Natural killer cell (primary cell): ENCODE measurements at regions not wholly inside any gene's neighbourhood (a gene's known extent, or its start where the extent isn't known, plus 50 kb on each side); places are given as distances from the start of the nearest gene placed in this dataset.
"Not testable (repeated sequence)": the region's sequence is repeated elsewhere in the genome, so short reads cannot be mapped to it uniquely, and the experiment has no call there.

Experiments
- ATAC-seq, 3 donors: fragments of 150-1000 bp in 2 of 3; fragments of 200-7000 bp in 1 of 3; cut with Tn5 transposase; 1 replicate in 1 of 3; 2 replicates in 2 of 3; pipeline ENCODE4 v1.10.0; 2021; ENCODE audit warnings: mild to moderate bottlenecking in 2 of 3, moderate library complexity in 2 of 3
- DNase-seq, 2 donors: peaks; one replicate each; pipeline versions ENCODE4 v3.0.0 to v3.0.0-alpha.2; 2013 to 2021; ENCODE audit warnings: mixed read lengths in 1 of 2
- H3K27ac ChIP-seq: one replicate; pipeline ENCODE4 v1.5.1; 2013; ENCODE audit warnings: mild to moderate bottlenecking, low read length
- H3K27me3 ChIP-seq: one replicate; pipeline ENCODE4 v1.6.1; 2013; ENCODE audit warnings: low read length; ENCODE audit not compliant: control insufficient read depth, insufficient read depth
- H3K36me3 ChIP-seq: one replicate; pipeline ENCODE4 v1.6.1; 2013; ENCODE audit warnings: low read length; ENCODE audit not compliant: control insufficient read depth, insufficient read depth
- H3K4me1 ChIP-seq: one replicate; pipeline ENCODE4 v1.6.1; 2013; ENCODE audit warnings: low read length; ENCODE audit not compliant: control insufficient read depth, insufficient read depth
- H3K4me3 ChIP-seq: one replicate; pipeline ENCODE4 v1.5.1; 2013; ENCODE audit warnings: low read length
- H3K9me3 ChIP-seq: one replicate; pipeline ENCODE4 v1.6.1; 2013; ENCODE audit warnings: low read length; ENCODE audit not compliant: control insufficient read depth, insufficient read depth
- H3K27ac Mint-ChIP-seq, 2 donors: one replicate each; pipeline ENCODE4 v1.8.0; 2022; ENCODE audit warnings: mild to moderate bottlenecking in 2 of 2, mixed read lengths in 2 of 2, moderate library complexity in 1 of 2
- H3K27me3 Mint-ChIP-seq, 2 donors: one replicate each; pipeline ENCODE4 v1.8.0; 2022; ENCODE audit warnings: low read depth in 2 of 2, mixed read lengths in 2 of 2
- H3K36me3 Mint-ChIP-seq: one replicate; pipeline ENCODE4 v1.8.0; 2022; ENCODE audit warnings: mixed read lengths
- H3K4me1 Mint-ChIP-seq, 2 donors: one replicate each; pipeline ENCODE4 v1.8.0; 2022; ENCODE audit warnings: mixed read lengths in 2 of 2
- H3K4me3 Mint-ChIP-seq: one replicate; pipeline ENCODE4 v1.8.0; 2022; ENCODE audit warnings: mild to moderate bottlenecking, moderate library complexity, mixed read lengths
- H3K9me3 Mint-ChIP-seq, 2 donors: one replicate each; pipeline ENCODE4 v1.8.0; 2022; ENCODE audit warnings: mixed read lengths in 2 of 2
- WGBS: methylation state at CpG from one replicate; pipeline ENCODE4 v1.1.7; 2013; ENCODE audit warnings: missing lambda C conversion rate; ENCODE audit not compliant: insufficient coverage; 5-methylcytosine and 5-hydroxymethylcytosine counted together
- intact Hi-C: fragments of 100-400 bp; cut with micrococcal nuclease; formaldehyde crosslinking; loops from one replicate; pipeline ENCODE4 v1.14.2; 2022
- TF ChIP-seq, protein P1 (sequence below): fragments of 200-600 bp; IDR thresholded peaks from one replicate; pipeline ENCODE4 v1.8.0; 2022; ENCODE audit warnings: antibody characterized with exemption

DNA sequence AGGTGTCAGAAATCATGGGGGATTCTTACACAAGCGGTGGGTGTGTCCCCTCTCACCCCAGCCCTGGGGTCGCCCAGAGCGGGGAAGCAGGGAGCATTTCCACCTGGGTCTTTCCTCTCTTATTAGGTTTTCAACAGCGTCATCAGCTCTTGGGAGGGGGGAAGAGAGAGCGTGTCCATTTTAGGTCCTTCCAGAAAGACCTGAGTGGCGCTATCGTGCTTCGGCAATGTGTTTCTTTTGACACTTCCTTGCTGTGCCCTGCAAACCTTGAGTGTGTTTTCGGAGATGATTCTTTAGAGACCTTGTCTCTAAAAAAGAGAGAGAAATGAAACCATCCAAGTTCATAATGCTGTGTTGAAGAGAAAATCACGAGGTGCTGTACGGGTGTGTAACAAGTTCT lies 86.9 kb upstream of the PITRM1 start:
- H3K36me3 ChIP-seq, result no peaks in the 10 kb centered on the region
- no peaks in the 10 kb centered on the region for H3K36me3 Mint-ChIP-seq
- no peaks in the 10 kb centered on the region for H3K9me3 Mint-ChIP-seq
- H3K4me1 ChIP-seq, result no peaks in the 10 kb centered on the region
- TF ChIP-seq, protein P1, sequence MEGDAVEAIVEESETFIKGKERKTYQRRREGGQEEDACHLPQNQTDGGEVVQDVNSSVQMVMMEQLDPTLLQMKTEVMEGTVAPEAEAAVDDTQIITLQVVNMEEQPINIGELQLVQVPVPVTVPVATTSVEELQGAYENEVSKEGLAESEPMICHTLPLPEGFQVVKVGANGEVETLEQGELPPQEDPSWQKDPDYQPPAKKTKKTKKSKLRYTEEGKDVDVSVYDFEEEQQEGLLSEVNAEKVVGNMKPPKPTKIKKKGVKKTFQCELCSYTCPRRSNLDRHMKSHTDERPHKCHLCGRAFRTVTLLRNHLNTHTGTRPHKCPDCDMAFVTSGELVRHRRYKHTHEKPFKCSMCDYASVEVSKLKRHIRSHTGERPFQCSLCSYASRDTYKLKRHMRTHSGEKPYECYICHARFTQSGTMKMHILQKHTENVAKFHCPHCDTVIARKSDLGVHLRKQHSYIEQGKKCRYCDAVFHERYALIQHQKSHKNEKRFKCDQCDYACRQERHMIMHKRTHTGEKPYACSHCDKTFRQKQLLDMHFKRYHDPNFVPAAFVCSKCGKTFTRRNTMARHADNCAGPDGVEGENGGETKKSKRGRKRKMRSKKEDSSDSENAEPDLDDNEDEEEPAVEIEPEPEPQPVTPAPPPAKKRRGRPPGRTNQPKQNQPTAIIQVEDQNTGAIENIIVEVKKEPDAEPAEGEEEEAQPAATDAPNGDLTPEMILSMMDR, result no peak
- no peak overlapping the region for H3K4me3 Mint-ChIP-seq
- 95% methylated on average over 10 of the region's 11 CpGs for WGBS
- H3K27ac ChIP-seq, result no peak overlapping the region
- intact Hi-C loops, result no loop called here
- no peak overlapping the region for H3K4me3 ChIP-seq
- H3K27me3 ChIP-seq, result no peaks in the 10 kb centered on the region
- ATAC-seq (no peak), DNase-seq (no peak)
- H3K27ac Mint-ChIP-seq, result no peak overlapping the region
- H3K27me3 Mint-ChIP-seq, result peaks cover 9 to 32% of the 10 kb centered on the region in 2 donors
- H3K9me3 ChIP-seq, result no peaks in the 10 kb centered on the region
- H3K4me1 Mint-ChIP-seq, result peaks cover 0 to 4% of the 10 kb centered on the region in 2 donors

DNA sequence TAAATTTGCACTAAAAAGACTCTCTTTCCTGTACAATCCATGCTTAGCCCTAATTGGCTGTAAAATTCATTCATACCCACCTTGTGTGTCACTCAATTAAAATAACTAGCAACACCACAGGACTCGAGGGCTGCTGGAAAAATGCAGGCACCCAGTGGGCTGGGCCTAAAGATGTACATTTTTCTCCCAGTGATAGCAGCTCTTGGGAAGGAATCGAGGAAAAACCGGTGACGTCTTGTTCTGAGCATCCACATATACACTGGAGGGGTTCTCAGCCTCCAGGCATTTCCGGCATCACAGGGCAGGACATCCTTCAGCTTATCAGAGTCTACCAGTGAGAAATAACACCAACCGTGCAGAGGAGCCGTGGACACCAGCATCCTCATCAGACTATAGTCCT lies 85.8 kb upstream of the PITRM1 start:
- Mint-ChIP-seq H3K27me3 (peaks cover 10 to 37% of the 10 kb centered on the region in 2 donors), H3K4me3 (no peak overlapping the region), H3K9me3 (no peaks in the 10 kb centered on the region), H3K36me3 (no peaks in the 10 kb centered on the region), H3K4me1 (no peaks in the 10 kb centered on the region), H3K27ac (no peak overlapping the region)
- Histone ChIP-seq H3K36me3 (no peaks in the 10 kb centered on the region), H3K27ac (no peak overlapping the region), H3K4me1 (no peaks in the 10 kb centered on the region), H3K27me3 (no peaks in the 10 kb centered on the region), H3K9me3 (no peaks in the 10 kb centered on the region), H3K4me3 (no peak overlapping the region)
- WGBS, result 91% methylated on average over 7 of the region's 7 CpGs
- DNase-seq (no peak), ATAC-seq (no peak)
- intact Hi-C loops, result no loop called here
- TF ChIP-seq, protein P1, result no peak

- Histone ChIP-seq H3K9me3 (no peaks in the 10 kb centered on the region), H3K36me3 (no peaks in the 10 kb centered on the region), H3K27me3 (no peaks in the 10 kb centered on the region), H3K4me3 (no peak overlapping the region), H3K27ac (no peak overlapping the region), H3K4me1 (no peaks in the 10 kb centered on the region)
- TF ChIP-seq, protein P1, result no peak
- 87% methylated on average over 4 of the region's 4 CpGs for WGBS
- no peak overlapping the region for H3K4me3 Mint-ChIP-seq
- no peaks in the 10 kb centered on the region for H3K36me3 Mint-ChIP-seq
- H3K27me3 Mint-ChIP-seq, result peaks cover 13 to 32% of the 10 kb centered on the region in 2 donors
- intact Hi-C loops, result no loop called here
- ATAC-seq (no peak), DNase-seq (no peak)
- H3K9me3 Mint-ChIP-seq, result no peaks in the 10 kb centered on the region
- H3K27ac Mint-ChIP-seq, result no peak overlapping the region
- peaks cover 0 to 4% of the 10 kb centered on the region in 2 donors for H3K4me1 Mint-ChIP-seq
Measured at GRCh38 chr10:3255616-3256015, 83.0 kb upstream of the PITRM1 start.

GRCh38 chr10:3255075-3255474 lies 82.5 kb upstream of the PITRM1 start:
- Histone ChIP-seq H3K4me3 (no peak overlapping the region), H3K27me3 (no peaks in the 10 kb centered on the region), H3K36me3 (no peaks in the 10 kb centered on the region), H3K27ac (no peak overlapping the region), H3K9me3 (no peaks in the 10 kb centered on the region), H3K4me1 (no peaks in the 10 kb centered on the region)
- WGBS, result 80% methylated on average over 5 of the region's 5 CpGs
- Mint-ChIP-seq H3K4me1 (peaks cover 0 to 4% of the 10 kb centered on the region in 2 donors), H3K9me3 (no peaks in the 10 kb centered on the region), H3K27me3 (peaks cover 13 to 34% of the 10 kb centered on the region in 2 donors), H3K27ac (no peak overlapping the region), H3K4me3 (no peak overlapping the region), H3K36me3 (no peaks in the 10 kb centered on the region)
- no peak for DNase-seq
- ATAC-seq, result no peak
- TF ChIP-seq, protein P1, result no peak
- intact Hi-C loops, result no loop called here

DNA sequence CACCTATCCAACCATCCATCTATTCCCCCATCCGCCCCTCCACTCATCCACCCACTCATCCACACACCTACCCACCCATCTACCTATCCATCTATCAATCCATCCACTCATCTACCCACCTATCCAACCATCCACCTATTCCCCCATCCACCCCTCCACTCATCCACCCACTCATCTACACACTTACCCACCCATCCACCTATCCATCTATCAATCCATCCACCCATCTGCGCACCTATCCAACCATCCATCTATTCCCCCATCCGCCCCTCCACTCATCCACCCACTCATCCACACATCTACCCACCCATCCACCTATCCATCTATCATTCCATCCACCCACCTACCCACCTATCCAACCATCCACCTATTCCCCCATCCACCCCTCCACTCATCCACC lies 81.4 kb upstream of the PITRM1 start:
- H3K27ac Mint-ChIP-seq, H3K4me3 Mint-ChIP-seq, ATAC-seq, H3K36me3 Mint-ChIP-seq, H3K27ac ChIP-seq, intact Hi-C loops, H3K9me3 ChIP-seq, H3K27me3 ChIP-seq, DNase-seq, H3K36me3 ChIP-seq, H3K4me3 ChIP-seq, H3K9me3 Mint-ChIP-seq, H3K4me1 Mint-ChIP-seq, H3K4me1 ChIP-seq: not testable (repeated sequence)
- H3K27me3 Mint-ChIP-seq, result peaks cover 11 to 45% of the 10 kb centered on the region in 2 donors
- WGBS, result 81% methylated on average over 3 of the region's 3 CpGs
